HCT116 (cell line): ENCODE measurements at regions not wholly inside any gene's neighbourhood (a gene's known extent, or its start where the extent isn't known, plus 50 kb on each side); places are given as distances from the start of the nearest gene placed in this dataset.

Experiments used
- ATAC-seq: fragments of 200-7000 bp; cut with Tn5 transposase; 2 replicates; pipeline ENCODE4 v1.9.1; 2020; ENCODE audit warnings: mild to moderate bottlenecking, moderate library complexity
- BruUV-seq: library from RNA; stranded (reverse); fragments of 400-500 nt; replicated peaks from 2 replicates; lab custom pipeline; 2021; lab: Mats Ljungman, UMichigan
- CTCF ChIA-PET: fragments of 300-600 bp; sonication (Branson Sonifier 250); formaldehyde crosslinking; loops from one replicate; lab custom pipeline; 2021; ENCODE audit warnings: antibody characterized with exemption; lab: Charles Lee
- POLR2A ChIA-PET: fragments of 300-600, 350-600 bp; sonication (Branson Sonifier 250); formaldehyde crosslinking; loops from one replicate; lab custom pipeline; 2021; ENCODE audit warnings: antibody characterized with exemption; lab: Charles Lee
- RAD21 ChIA-PET, 2 experiments: fragments of 300-600 bp; sonication (Branson Sonifier 250); formaldehyde crosslinking; loops; one replicate each; lab custom pipeline; 2023; ENCODE audit warnings: low total read pairs in 2 of 2; ENCODE audit not compliant: uncharacterized antibody in 2 of 2, unreplicated experiment in 2 of 2, low non-redundant PET in 1 of 2; lab: Charles Lee
- DNase-seq: peaks from one replicate; pipeline ENCODE4 v3.0.0-alpha.2; 2010; ENCODE audit warnings: low read depth, low spot score
- H2AFZ ChIP-seq: fragments of 200-600 bp; shearing (Covaris generic), sonication (generic); 2 replicates; pipeline ENCODE4 v1.6.1; 2017; ENCODE audit warnings: low read depth, mixed run types, mixed read lengths, antibody characterized with exemption, low read length; ENCODE audit not compliant: poor library complexity, severe bottlenecking
- H3K27ac ChIP-seq: 2 replicates; pipeline ENCODE4 v1.5.1; 2012; ENCODE audit warnings: low read depth, low read length
- H3K27me3 ChIP-seq: fragments of 200-600 bp; sonication (generic); 2 replicates; pipeline ENCODE4 v1.6.1; 2016; ENCODE audit warnings: mixed run types, low read length, mixed read lengths; ENCODE audit not compliant: insufficient read depth
- H3K36me3 ChIP-seq, 2 experiments: fragments of 200-500 bp in 1 of 2; fragments of 200-600 bp in 1 of 2; sonication (Bioruptor generic) in 1 of 2; sonication (generic) in 1 of 2; 2 replicates each; pipeline versions ENCODE4 v1.5.1 to v1.6.1; 2014 to 2016; ENCODE audit warnings: low read length in 2 of 2, inconsistent platforms in 1 of 2, mixed read lengths in 1 of 2, mixed run types in 1 of 2; ENCODE audit not compliant: insufficient read depth in 2 of 2, control insufficient read depth in 1 of 2
- H3K4me1 ChIP-seq, 2 experiments: fragments of 200-600 bp in 1 of 2; sonication (generic) in 1 of 2; 2 replicates each; pipeline versions ENCODE4 v1.5.1 to v1.6.1; 2012 to 2017; ENCODE audit warnings: low read length in 2 of 2, inconsistent platforms in 1 of 2, mild to moderate bottlenecking in 1 of 2, mixed read lengths in 1 of 2, mixed run types in 1 of 2, moderate library complexity in 1 of 2; ENCODE audit not compliant: insufficient read depth in 2 of 2, control insufficient read depth in 1 of 2
- H3K4me2 ChIP-seq: fragments of 200-600 bp; sonication (generic); 2 replicates; pipeline ENCODE4 v1.6.1; 2017; ENCODE audit warnings: mixed run types, low read length, mixed read lengths
- H3K4me3 ChIP-seq, 2 experiments: fragments of 200-600 bp in 1 of 2; sonication (generic) in 1 of 2; replicated peaks in 1 of 2; 2 replicates each; pipeline ENCODE4 v1.5.1; 2011 to 2016; ENCODE audit warnings: low read length in 2 of 2, control low read depth in 1 of 2, low read depth in 1 of 2, mild to moderate bottlenecking in 1 of 2, mixed read lengths in 1 of 2, mixed run types in 1 of 2
- H3K79me2 ChIP-seq: fragments of 200-600 bp; sonication (generic); 2 replicates; pipeline ENCODE4 v1.6.1; 2017; ENCODE audit warnings: mild to moderate bottlenecking, mixed run types, low read length, moderate library complexity, mixed read lengths; ENCODE audit not compliant: insufficient read depth
- H3K9ac ChIP-seq: fragments of 200-600 bp; sonication (generic); 2 replicates; pipeline ENCODE4 v1.6.1; 2016; ENCODE audit warnings: low read length, mixed read lengths
- H3K9me2 ChIP-seq: fragments of 200-600 bp; sonication (generic), shearing (Covaris generic); 2 replicates; pipeline ENCODE4 v1.6.1; 2017; ENCODE audit warnings: mixed run types, mild to moderate bottlenecking, moderate library complexity; ENCODE audit not compliant: insufficient read depth
- H3K9me3 ChIP-seq, 2 experiments: fragments of 200-500 bp in 1 of 2; fragments of 200-600 bp in 1 of 2; sonication (Bioruptor generic) in 1 of 2; sonication (generic) in 1 of 2; 2 replicates each; pipeline ENCODE4 v1.6.1; 2014 to 2017; ENCODE audit warnings: low read length in 2 of 2, mixed read lengths in 2 of 2, inconsistent platforms in 1 of 2, low read depth in 1 of 2, mild to moderate bottlenecking in 1 of 2, mixed run types in 1 of 2, moderate library complexity in 1 of 2; ENCODE audit not compliant: control insufficient read depth in 1 of 2, insufficient read depth in 1 of 2
- H4K20me1 ChIP-seq: fragments of 200-600 bp; sonication (generic), shearing (Covaris generic); 2 replicates; pipeline ENCODE4 v1.6.1; 2017; ENCODE audit warnings: mixed run types, mild to moderate bottlenecking, moderate library complexity; ENCODE audit not compliant: insufficient read depth
- ATF3 ChIP-seq: IDR thresholded peaks from 2 replicates; pipeline ENCODE4 v1.6.1; 2012
- CBX3 ChIP-seq: IDR thresholded peaks from 2 replicates; pipeline ENCODE4 v1.6.1; 2012; ENCODE audit warnings: low read depth
- CEBPB ChIP-seq: IDR thresholded peaks from 2 replicates; pipeline ENCODE4 v1.6.1; 2012; ENCODE audit warnings: low read depth
- CTCF ChIP-seq, 3 experiments: fragments of 200-600 bp in 1 of 3; sonication (generic) in 1 of 3; IDR thresholded peaks in 2 of 3; conservative IDR thresholded peaks in 1 of 3; 2 replicates each; pipeline ENCODE4 v1.5.1; 2012 to 2017; ENCODE audit warnings: low read depth in 2 of 3, low read length in 2 of 3, antibody characterized with exemption in 1 of 3, borderline replicate concordance in 1 of 3, control low read depth in 1 of 3, mild to moderate bottlenecking in 1 of 3, mixed read lengths in 1 of 3, mixed run types in 1 of 3, moderate library complexity in 1 of 3; ENCODE audit not compliant: insufficient read depth in 1 of 3
- EGR1 ChIP-seq: IDR thresholded peaks from 2 replicates; pipeline ENCODE4 v1.6.1; 2012; ENCODE audit warnings: low read depth
- ELF1 ChIP-seq: IDR thresholded peaks from 2 replicates; pipeline ENCODE4 v1.6.1; 2012; ENCODE audit warnings: low read depth, borderline replicate concordance
- EZH2 ChIP-seq: fragments of 200-600 bp; sonication (generic); IDR thresholded peaks from 2 replicates; pipeline ENCODE4 v1.6.1; 2017; ENCODE audit warnings: antibody characterized with exemption, mixed run types
- EZH2phosphoT487 ChIP-seq: fragments of 200-600 bp; IDR thresholded peaks from 2 replicates; pipeline ENCODE4 v1.6.1; 2018; ENCODE audit warnings: antibody characterized with exemption, borderline replicate concordance
- MAX ChIP-seq: IDR thresholded peaks from 2 replicates; pipeline ENCODE4 v1.6.1; 2012
- POLR2A ChIP-seq: IDR thresholded peaks from 2 replicates; pipeline ENCODE4 v1.7.0; 2011; ENCODE audit warnings: borderline replicate concordance; ENCODE audit not compliant: insufficient read depth, insufficient read length; ENCODE audit errors: extremely low read depth
- POLR2AphosphoS5 ChIP-seq: IDR thresholded peaks from 2 replicates; pipeline ENCODE4 v1.6.1; 2011; ENCODE audit warnings: mild to moderate bottlenecking, low read depth, low read length, moderate library complexity
- RAD21 ChIP-seq: IDR thresholded peaks from 2 replicates; pipeline ENCODE4 v1.6.1; 2012; ENCODE audit warnings: low read depth, mild to moderate bottlenecking
- SIN3A ChIP-seq: IDR thresholded peaks from 2 replicates; pipeline ENCODE4 v1.6.1; 2012; ENCODE audit warnings: low read depth
- SRF ChIP-seq: IDR thresholded peaks from 2 replicates; pipeline ENCODE4 v1.6.1; 2012; ENCODE audit warnings: low read depth
- YY1 ChIP-seq: IDR thresholded peaks from 2 replicates; pipeline ENCODE4 v1.6.1; 2011; ENCODE audit warnings: low read length, low read depth, moderate library complexity, mild to moderate bottlenecking; ENCODE audit not compliant: insufficient replicate concordance; ENCODE audit errors: extremely low read depth
- ZFX ChIP-seq: fragments of 450-650 bp; IDR thresholded peaks from 2 replicates; pipeline ENCODE4 v1.6.1; 2017
- ZNF274 ChIP-seq: fragments of 200-500 bp; sonication (Bioruptor generic); IDR thresholded peaks from 2 replicates; pipeline ENCODE4 v1.6.1; 2014; ENCODE audit warnings: mild to moderate bottlenecking, low read depth, low read length, inconsistent platforms
- intact Hi-C: fragments of 100-400 bp; cut with micrococcal nuclease; formaldehyde crosslinking; loops from 2 replicates; pipeline ENCODE4 v1.10.0; 2022

GRCh38 chr21:15539376-15539775, 190.4 kb upstream of the USP25 start:
- CTCF ChIA-PET = no interaction called here
- intact Hi-C loops = no loop called here
- no TSS peak for BruUV-seq
- TF ChIP-seq CTCF (IDR thresholded peaks at IDR 0.05 in 2 of 3, conservative IDR thresholded peaks at IDR 0.05 in 1 of 3; ENCODE audit: borderline replicate concordance in 1 of 3, insufficient read depth in 1 of 3, low read depth in 2 of 3, low read length in 2 of 3) = no peak
- TF ChIP-seq CBX3 = no peak
- TF ChIP-seq EZH2phosphoT487 = no peak
- TF ChIP-seq POLR2A = no peak
- TF ChIP-seq EGR1 = no peak
- TF ChIP-seq SIN3A = no peak
- no peak for TF ChIP-seq SRF
- TF ChIP-seq ELF1 = no peak
- no peak for TF ChIP-seq MAX
- TF ChIP-seq RAD21 = no peak
- no peak for TF ChIP-seq YY1
- no peak for TF ChIP-seq ATF3
- TF ChIP-seq CEBPB = no peak
- no peak for TF ChIP-seq EZH2
- no peak for TF ChIP-seq ZNF274
- no peak for TF ChIP-seq ZFX
- no peak for TF ChIP-seq POLR2AphosphoS5
- ATAC-seq (no peak), DNase-seq (no peak)
- Histone ChIP-seq H3K9me3 (no peaks in the 10 kb centered on the region), H3K27ac (no peak overlapping the region), H3K9me2 (no peaks in the 10 kb centered on the region), H3K27me3 (no peaks in the 10 kb centered on the region), H3K4me1 (no peaks in the 10 kb centered on the region), H3K9ac (no peak overlapping the region), H3K4me3 (no peak overlapping the region), H3K4me2 (no peak overlapping the region), H2AFZ (no peak overlapping the region), H3K79me2 (no peaks in the 10 kb centered on the region), H3K36me3 (no peaks in the 10 kb centered on the region), H4K20me1 (no peaks in the 10 kb centered on the region)
- POLR2A ChIA-PET = no interaction called here
- RAD21 ChIA-PET = no interaction called here
